ENCODE measurements at regions not wholly inside any gene's neighbourhood (a gene's known extent, or its start where the extent isn't known, plus 50 kb on each side); places are given as distances from the start of the nearest gene placed in this dataset.
"Not testable (repeated sequence)": the region's sequence is repeated elsewhere in the genome, so short reads cannot be mapped to it uniquely, and the experiment has no call there.

DNA sequence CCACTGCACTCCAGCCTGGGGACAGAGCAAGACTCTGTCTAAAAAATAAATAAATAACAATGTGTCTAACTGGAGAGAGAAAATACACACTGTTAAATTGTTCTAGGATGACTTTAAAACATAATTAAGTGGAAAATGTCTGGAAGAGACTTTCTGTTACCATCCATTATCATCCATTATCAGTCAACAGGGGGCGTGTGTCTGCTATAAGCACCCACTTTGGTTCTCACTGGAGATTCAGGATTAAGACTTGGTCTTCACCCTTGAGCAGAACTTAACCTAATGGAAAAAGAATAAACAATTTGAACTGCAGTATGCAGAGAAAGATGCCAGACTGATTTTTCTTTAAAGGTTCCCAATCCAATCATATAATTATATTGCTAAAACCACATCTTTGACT, 999.8 kb upstream of the GYPC start:
- POLR2A ChIA-PET = no interaction called here
- Mint-ChIP-seq H3K36me3 (ENCODE audit: low read depth) (no peaks in the 10 kb centered on the region), H3K4me1 (no peaks in the 10 kb centered on the region), H3K27me3 (no peaks in the 10 kb centered on the region), H3K9me3 (no peaks in the 10 kb centered on the region), H3K4me3 (no peak overlapping the region), H3K27ac (no peak overlapping the region)
- no peak for DNase-seq
- CTCF ChIA-PET = interaction anchor here (0.6 kb wide), 1 partner anchor 64 kb away, joined by 3 read pairs; no protein-coding TSS in a partner anchor

DNA sequence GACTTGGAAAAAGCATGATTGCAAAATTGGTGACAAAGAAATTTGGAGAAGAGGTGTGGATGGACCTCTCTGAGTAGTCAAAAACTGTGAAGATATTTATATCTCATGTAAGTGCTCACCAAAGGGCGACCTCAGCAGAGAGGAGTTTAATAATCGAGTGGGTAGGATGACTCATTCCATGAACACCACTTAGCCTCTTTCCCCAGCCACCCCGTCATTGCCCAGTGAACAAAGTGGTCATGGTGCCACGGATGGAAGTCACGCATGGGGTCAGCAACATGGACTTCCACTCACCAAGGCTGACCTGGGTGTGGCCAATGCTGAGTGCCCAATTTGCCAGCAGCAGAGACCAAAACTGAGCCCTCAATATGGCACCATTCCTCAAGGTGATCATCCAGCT, 997.4 kb upstream of the GYPC start:
- no peaks in the 10 kb centered on the region for H3K4me1 Mint-ChIP-seq
- H3K4me3 Mint-ChIP-seq = no peak overlapping the region
- H3K27ac Mint-ChIP-seq = no peak overlapping the region
- no peaks in the 10 kb centered on the region for H3K27me3 Mint-ChIP-seq
- CTCF ChIA-PET = no interaction called here
- no peak for DNase-seq
- H3K36me3 Mint-ChIP-seq (ENCODE audit: low read depth) = no peaks in the 10 kb centered on the region
- POLR2A ChIA-PET = no interaction called here
- H3K9me3 Mint-ChIP-seq = peaks cover 5% of the 10 kb centered on the region

DNA sequence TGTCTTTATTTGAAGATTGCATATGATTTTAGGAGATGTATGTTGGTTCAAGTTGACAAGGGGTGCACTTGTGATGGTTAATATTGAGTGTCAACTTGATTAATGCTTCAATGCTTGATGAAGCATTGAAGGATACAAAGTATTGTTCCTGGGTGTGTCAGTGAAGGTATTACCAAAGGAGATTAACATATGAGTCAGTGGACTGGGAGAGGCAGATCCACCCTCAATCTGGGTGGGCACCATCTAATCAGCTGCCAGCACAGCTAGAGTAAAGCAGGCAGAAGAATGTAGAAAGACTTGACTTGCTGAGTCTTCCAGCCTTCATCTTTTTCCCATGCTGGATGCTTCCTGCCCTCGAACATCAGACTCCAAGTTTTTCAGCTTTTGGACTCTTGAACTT, 995.6 kb upstream of the GYPC start:
- H3K36me3 Mint-ChIP-seq (ENCODE audit: low read depth); DNase-seq; H3K4me3 Mint-ChIP-seq; CTCF ChIA-PET; H3K27ac Mint-ChIP-seq; H3K9me3 Mint-ChIP-seq; POLR2A ChIA-PET; H3K4me1 Mint-ChIP-seq; H3K27me3 Mint-ChIP-seq: not testable (repeated sequence)

DNA sequence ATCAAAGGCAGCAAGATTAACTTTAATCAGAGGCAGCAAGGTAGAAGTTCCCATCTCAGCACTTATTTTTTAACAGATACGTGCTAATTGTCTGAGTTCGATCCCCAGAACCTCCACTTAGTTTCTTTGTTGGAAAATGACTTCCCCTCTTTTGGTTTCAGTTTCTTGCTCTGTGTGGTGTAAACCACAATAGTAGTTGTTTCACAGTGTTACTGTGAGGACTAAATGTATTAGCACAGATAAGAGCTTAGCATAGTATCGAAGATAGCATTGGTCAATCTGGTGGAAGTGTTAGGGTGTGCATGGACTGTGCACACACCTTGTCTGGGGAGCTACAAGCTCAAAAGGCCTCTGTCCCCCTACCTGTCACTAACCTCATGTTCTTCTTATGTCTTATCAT, 988.3 kb upstream of the GYPC start:
- H3K9me3 Mint-ChIP-seq = peaks cover 5% of the 10 kb centered on the region
- H3K4me3 Mint-ChIP-seq = no peak overlapping the region
- no peak for DNase-seq
- ChIA-PET POLR2A (no interaction called here), CTCF (no interaction called here)
- H3K27me3 Mint-ChIP-seq = no peaks in the 10 kb centered on the region
- H3K4me1 Mint-ChIP-seq = no peaks in the 10 kb centered on the region
- no peak overlapping the region for H3K27ac Mint-ChIP-seq
- H3K36me3 Mint-ChIP-seq (ENCODE audit: low read depth) = no peaks in the 10 kb centered on the region

DNA sequence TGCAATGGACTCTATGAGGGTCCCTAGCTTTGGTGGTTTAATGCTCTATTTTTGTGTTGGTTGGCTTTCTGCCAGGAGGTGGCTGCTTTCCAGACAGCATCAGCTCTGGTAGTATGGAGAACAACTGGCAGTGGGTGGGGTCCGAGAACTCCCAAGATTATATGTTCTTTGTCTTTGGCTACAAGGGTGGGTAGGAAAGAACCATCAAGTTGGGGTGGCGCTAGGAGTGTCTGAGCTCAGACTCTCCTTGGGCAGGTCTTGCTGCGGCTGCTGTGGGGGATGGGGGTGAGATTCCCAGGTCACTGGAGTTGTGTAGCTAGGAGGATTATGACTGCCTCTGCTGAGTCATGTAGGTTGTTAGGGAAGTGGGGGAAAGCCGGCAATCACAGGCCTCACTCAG, 976.1 kb upstream of the GYPC start:
- ChIA-PET POLR2A (no interaction called here), CTCF (no interaction called here)
- H3K4me3 Mint-ChIP-seq = no peak overlapping the region

DNA sequence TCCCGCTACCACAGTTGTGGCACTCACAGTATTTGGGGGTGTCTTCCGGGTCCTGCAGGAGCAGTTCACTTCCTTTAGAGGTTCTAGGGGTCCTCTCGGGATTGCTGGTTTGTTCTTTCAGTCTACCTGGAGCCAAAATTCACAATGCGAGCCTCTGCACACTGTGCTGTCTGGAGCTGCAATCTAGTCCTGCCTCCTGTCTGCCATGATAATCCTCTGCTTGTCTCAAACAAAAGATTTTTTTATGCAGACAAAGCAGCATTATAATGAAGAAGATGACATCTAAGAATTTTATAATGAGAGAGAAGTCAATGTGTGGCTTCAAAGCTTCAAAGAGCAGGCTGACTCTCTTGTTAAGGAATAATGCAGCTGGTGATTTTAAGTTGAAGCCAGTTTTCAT, 975.1 kb upstream of the GYPC start:
- DNase-seq = no peak
- Mint-ChIP-seq H3K9me3 (no peaks in the 10 kb centered on the region), H3K27ac (no peak overlapping the region), H3K36me3 (ENCODE audit: low read depth) (no peaks in the 10 kb centered on the region), H3K4me1 (no peaks in the 10 kb centered on the region), H3K4me3 (no peak overlapping the region), H3K27me3 (no peaks in the 10 kb centered on the region)
- ChIA-PET CTCF (no interaction called here), POLR2A (no interaction called here)

More for the DNA sequence above, 976.1 kb upstream of the GYPC start:
- Mint-ChIP-seq H3K36me3 (ENCODE audit: low read depth) (no peaks in the 10 kb centered on the region), H3K27me3 (no peaks in the 10 kb centered on the region), H3K9me3 (no peaks in the 10 kb centered on the region), H3K4me1 (no peaks in the 10 kb centered on the region), H3K27ac (no peak overlapping the region)
- DNase-seq = no peak

DNA sequence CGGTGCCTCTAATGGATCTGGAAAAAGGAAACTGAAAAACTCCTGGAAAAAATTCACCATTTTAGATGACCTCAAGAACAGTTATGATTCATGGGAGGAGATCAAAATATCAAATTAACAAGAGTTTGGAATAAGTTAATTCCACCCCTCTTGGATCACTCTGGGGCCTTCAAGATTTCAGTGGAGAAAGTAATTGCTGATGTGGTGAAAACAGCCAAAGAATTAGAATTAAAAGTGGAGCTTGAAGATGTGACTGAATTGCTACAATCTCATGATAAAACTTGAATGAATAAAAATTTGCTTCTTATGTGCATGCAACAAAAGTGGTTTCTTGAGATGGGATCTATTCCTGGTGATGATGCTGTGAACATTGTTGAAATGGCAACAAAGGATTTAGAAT, 974.4 kb upstream of the GYPC start:
- Mint-ChIP-seq H3K36me3 (ENCODE audit: low read depth) (no peaks in the 10 kb centered on the region), H3K4me1 (no peaks in the 10 kb centered on the region), H3K27me3 (no peaks in the 10 kb centered on the region), H3K4me3 (no peak overlapping the region), H3K27ac (no peak overlapping the region), H3K9me3 (no peaks in the 10 kb centered on the region)
- DNase-seq = no peak
- ChIA-PET POLR2A (no interaction called here), CTCF (no interaction called here)

DNA sequence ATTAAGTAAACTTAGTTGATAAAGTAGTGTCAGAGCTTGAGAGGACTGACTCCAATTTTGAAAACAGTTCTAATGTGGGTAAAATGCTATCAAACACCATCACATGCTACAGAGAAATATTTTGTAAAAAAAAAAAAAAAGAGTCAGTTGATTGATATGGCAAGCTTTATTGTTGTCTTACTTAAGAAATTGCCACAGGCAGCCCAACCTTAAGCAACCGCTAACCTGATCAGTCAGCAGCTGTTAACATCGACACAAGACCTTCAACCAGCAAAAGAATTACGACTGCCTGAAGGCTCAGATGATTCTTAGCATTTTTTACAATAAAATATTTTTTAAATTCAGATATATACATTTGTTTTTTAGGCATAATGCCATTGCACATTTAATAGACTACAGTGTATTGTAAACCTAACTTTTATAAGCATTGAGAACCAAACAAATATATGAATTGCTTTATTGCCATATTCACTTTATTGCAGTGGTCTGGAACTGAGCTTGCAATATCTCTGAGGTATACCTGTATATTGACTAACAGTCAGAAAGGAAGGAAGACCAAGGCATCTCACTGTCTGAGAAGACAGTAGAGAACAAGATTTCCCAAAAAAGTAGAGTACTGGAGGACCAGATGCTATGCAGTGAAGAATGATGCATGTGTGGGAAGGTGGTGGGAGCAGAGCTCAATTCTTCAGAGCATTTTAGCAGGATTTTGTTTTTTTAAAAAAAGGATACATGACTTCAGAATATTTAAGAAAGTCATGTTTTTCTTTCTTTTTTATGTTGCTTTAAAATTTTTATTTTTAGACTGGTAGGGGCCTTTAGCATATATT, 973.8 kb upstream of the GYPC start:
- no peak overlapping the region for H3K4me3 Mint-ChIP-seq
- no peak overlapping the region for H3K27ac Mint-ChIP-seq
- H3K9me3 Mint-ChIP-seq = no peaks in the 10 kb centered on the region
- CTCF ChIA-PET = interaction anchor here (1.1 kb wide), 1 partner anchor 16 kb away, joined by 3 read pairs; no protein-coding TSS in a partner anchor
- no peaks in the 10 kb centered on the region for H3K4me1 Mint-ChIP-seq
- no peaks in the 10 kb centered on the region for H3K27me3 Mint-ChIP-seq
- no peaks in the 10 kb centered on the region for H3K36me3 Mint-ChIP-seq (ENCODE audit: low read depth)
- POLR2A ChIA-PET = no interaction called here
- no peak for DNase-seq

DNA sequence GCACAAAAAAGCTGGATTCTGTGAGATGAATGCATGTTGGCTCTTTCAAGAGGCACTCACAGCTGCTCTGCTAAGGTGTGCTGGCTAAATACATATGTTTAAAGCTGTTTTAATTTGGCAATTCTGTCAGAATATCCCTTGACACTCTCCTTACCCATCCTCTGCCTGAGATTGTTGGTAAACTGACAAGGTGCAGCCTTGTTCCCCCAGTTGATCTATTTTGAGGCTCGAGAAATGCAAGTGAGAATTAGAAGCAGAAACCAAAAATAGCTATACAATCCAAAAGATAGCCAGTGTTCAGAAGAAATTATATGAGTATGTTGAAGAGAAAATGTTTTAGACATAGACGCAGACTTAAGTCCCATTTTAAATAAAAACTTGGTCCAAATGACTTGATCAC, 971.7 kb upstream of the GYPC start:
- POLR2A ChIA-PET = no interaction called here
- H3K9me3 Mint-ChIP-seq = peaks cover 2% of the 10 kb centered on the region

DNA sequence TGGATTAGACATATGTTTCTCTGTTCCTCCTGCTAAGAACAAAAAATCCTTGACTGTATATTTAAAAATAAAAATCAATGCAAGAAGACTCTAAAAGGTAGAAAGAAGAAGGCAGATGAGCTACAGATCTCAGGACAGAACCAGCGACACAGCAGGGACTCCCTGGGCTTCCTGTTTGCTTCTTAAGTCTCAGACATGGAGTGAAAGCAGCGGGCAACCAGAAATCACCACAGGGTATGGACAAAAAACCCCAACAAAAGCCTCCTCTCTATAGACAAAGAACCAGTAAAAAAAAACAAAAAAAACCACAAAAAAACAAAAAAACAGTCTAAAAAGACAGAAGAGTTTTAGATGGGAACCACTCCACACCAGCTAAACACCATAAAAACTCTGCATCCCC, 971.0 kb upstream of the GYPC start:
- Mint-ChIP-seq H3K27ac (no peak overlapping the region), H3K9me3 (peaks cover 2% of the 10 kb centered on the region), H3K4me1 (no peaks in the 10 kb centered on the region), H3K4me3 (no peak overlapping the region), H3K27me3 (no peaks in the 10 kb centered on the region), H3K36me3 (ENCODE audit: low read depth) (no peaks in the 10 kb centered on the region)
- ChIA-PET CTCF (no interaction called here), POLR2A (no interaction called here)
- no peak for DNase-seq

More for the DNA sequence above, 971.7 kb upstream of the GYPC start:
- no peak for DNase-seq
- Mint-ChIP-seq H3K27ac (no peak overlapping the region), H3K36me3 (ENCODE audit: low read depth) (no peaks in the 10 kb centered on the region), H3K4me1 (no peaks in the 10 kb centered on the region), H3K4me3 (no peak overlapping the region), H3K27me3 (no peaks in the 10 kb centered on the region)
- CTCF ChIA-PET = no interaction called here

DNA sequence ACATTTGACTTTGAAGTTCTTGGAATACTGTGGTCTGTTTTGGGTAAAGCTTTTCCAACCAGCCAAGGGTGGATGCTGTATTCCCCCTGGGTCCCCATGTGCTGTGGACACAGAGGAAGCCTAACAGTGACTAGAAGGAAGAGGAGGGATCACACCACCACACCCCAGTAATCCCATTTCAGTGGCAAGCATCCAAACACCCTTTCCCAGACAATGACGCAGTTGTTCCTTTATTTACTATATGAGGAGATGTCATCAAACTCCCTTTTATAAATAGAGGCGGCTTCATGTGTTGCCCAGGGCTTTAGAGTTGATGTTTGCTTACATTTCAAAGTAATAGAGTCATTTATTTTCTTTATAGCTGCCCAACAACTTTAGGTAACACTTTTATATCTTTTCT, 959.4 kb upstream of the GYPC start:
- Mint-ChIP-seq H3K4me1 (no peaks in the 10 kb centered on the region), H3K27ac (no peak overlapping the region), H3K4me3 (no peak overlapping the region), H3K9me3 (no peaks in the 10 kb centered on the region), H3K27me3 (no peaks in the 10 kb centered on the region), H3K36me3 (ENCODE audit: low read depth) (no peaks in the 10 kb centered on the region)
- POLR2A ChIA-PET = no interaction called here
- CTCF ChIA-PET = no interaction called here
- DNase-seq = no peak

DNA sequence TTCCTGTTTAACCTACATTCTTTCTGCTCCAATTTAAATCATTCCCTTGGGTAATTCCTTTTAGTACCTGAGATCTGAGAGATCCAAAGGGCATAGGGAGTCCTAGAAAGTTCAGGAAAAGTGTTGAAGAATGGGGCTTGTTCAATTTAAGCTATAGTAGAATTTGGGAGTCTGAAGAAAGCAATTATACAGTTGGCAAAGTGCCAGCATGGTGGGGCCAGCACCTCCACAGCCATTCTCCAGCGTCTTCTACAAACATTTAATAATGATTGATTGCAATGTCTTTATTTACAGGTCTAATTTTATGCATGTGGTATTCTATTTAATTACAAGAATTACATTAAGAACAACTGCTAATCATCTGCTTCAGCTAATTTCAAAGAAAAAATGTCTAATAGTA, 957.7 kb upstream of the GYPC start:
- Mint-ChIP-seq H3K9me3 (peaks cover 2% of the 10 kb centered on the region), H3K27me3 (no peaks in the 10 kb centered on the region), H3K36me3 (ENCODE audit: low read depth) (no peaks in the 10 kb centered on the region), H3K4me1 (no peaks in the 10 kb centered on the region), H3K27ac (no peak overlapping the region), H3K4me3 (no peak overlapping the region)
- ChIA-PET CTCF (interaction anchor here (0.8 kb wide), 1 partner anchor 16 kb away, joined by 3 read pairs; no protein-coding TSS in a partner anchor), POLR2A (no interaction called here)
- DNase-seq = no peak

DNA sequence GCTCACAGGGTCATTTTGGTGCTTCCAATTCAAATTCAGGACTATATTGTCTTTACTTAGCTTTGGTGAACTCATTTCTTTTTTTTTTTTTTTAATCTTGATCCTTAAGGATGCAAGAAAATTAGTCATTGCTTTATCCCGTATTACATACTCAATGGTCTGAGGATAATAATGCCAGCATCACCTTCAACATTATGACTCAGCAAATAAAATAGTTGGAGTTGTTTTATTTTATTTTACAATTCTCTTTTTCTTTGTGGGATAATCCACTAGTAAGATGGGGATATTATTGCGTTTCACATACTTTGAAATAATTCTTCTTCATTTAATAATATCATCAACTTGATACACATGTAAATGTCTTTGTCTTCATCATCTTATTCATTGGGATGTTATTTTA, 954.9 kb upstream of the GYPC start:
- H3K27ac Mint-ChIP-seq = no peak overlapping the region
- ChIA-PET POLR2A (interaction anchor here (0.6 kb wide), 1 partner anchor 267 kb away, joined by 3 read pairs; no protein-coding TSS in a partner anchor), CTCF (interaction anchor here (0.6 kb wide), 1 partner anchor 27 kb away, joined by 3 read pairs; no protein-coding TSS in a partner anchor)
- H3K27me3 Mint-ChIP-seq = no peaks in the 10 kb centered on the region
- no peaks in the 10 kb centered on the region for H3K36me3 Mint-ChIP-seq (ENCODE audit: low read depth)
- H3K4me3 Mint-ChIP-seq = no peak overlapping the region
- no peaks in the 10 kb centered on the region for H3K4me1 Mint-ChIP-seq
- DNase-seq = no peak
- peaks cover 3% of the 10 kb centered on the region for H3K9me3 Mint-ChIP-seq

DNA sequence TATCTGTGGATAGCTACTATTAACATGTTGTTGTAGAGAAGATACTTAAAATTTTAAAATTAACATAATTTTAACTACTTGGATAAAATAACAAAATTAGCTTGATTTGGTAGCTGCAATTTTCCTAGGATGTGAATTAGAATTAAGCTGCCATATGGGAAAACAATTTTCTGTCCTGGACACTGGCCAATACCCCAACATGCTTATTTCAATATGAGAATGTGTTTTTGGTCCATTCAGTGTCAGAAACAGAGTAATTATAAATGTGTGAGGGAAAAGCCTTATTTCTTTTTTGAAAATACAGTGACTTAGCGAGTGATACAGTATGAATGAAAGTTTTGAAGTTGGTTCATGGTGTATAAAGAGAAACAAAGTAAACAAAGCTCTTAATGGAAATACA, 948.3 kb upstream of the GYPC start:
- no peaks in the 10 kb centered on the region for H3K36me3 Mint-ChIP-seq (ENCODE audit: low read depth)

More for the DNA sequence above, 948.3 kb upstream of the GYPC start:
- DNase-seq = no peak
- Mint-ChIP-seq H3K9me3 (peaks cover 4% of the 10 kb centered on the region), H3K27ac (no peak overlapping the region), H3K4me3 (no peak overlapping the region), H3K27me3 (no peaks in the 10 kb centered on the region), H3K4me1 (no peaks in the 10 kb centered on the region)
- ChIA-PET POLR2A (no interaction called here), CTCF (no interaction called here)
